Right lobe of liver (tissue), 4 donors: ENCODE measurements at regions not wholly inside any gene's neighbourhood (a gene's known extent, or its start where the extent isn't known, plus 50 kb on each side); places are given as distances from the start of the nearest gene placed in this dataset.

Experiments
- POLR2A ChIP-seq: fragments of 450-650 bp; IDR thresholded peaks from one replicate; pipeline ENCODE4 v1.6.1; 2017; ENCODE audit warnings: antibody characterized with exemption, mild to moderate bottlenecking
- TF ChIP-seq, protein P1 (sequence below), 4 donors: fragments of 200-600 bp in 3 of 4; fragments of 450-650 bp in 1 of 4; IDR thresholded peaks; one replicate each; pipeline versions ENCODE4 v1.5.1 to v1.8.0; 2016 to 2022; ENCODE audit warnings: antibody characterized with exemption in 4 of 4, mild to moderate bottlenecking in 2 of 4
- donor health status: DM: no; HTN: no; CAD: no.
- donor health status: DM: no; HTN: no; CAD: no.
- donor health status: DM: no; HTN: yes; CAD: no.

DNA sequence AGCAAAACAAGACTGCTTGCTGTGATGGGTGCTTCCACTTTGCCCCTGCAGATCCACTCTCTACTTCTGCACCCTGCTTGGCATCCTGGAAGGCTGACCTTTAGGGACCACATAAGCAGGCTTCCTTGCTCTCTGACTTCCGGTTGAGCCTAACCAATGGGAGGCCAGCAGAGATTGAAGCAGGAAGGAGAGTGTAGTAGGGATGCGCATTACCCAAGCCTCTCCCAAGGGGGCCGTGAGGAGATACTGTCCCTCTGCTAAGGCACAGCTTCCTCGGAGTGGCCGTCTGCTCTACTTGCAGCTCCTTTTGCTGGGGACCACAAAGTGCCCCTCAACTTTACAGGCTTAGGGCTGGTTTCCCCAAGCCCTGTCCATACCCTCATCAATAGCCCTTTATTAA, 624.3 kb upstream of the TENM3 start:
- TF ChIP-seq POLR2A: no peak
- TF ChIP-seq, protein P1, sequence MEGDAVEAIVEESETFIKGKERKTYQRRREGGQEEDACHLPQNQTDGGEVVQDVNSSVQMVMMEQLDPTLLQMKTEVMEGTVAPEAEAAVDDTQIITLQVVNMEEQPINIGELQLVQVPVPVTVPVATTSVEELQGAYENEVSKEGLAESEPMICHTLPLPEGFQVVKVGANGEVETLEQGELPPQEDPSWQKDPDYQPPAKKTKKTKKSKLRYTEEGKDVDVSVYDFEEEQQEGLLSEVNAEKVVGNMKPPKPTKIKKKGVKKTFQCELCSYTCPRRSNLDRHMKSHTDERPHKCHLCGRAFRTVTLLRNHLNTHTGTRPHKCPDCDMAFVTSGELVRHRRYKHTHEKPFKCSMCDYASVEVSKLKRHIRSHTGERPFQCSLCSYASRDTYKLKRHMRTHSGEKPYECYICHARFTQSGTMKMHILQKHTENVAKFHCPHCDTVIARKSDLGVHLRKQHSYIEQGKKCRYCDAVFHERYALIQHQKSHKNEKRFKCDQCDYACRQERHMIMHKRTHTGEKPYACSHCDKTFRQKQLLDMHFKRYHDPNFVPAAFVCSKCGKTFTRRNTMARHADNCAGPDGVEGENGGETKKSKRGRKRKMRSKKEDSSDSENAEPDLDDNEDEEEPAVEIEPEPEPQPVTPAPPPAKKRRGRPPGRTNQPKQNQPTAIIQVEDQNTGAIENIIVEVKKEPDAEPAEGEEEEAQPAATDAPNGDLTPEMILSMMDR (IDR thresholded peaks at IDR 0.05): no peak
